ENCODE measurements at regions not wholly inside any gene's neighbourhood (a gene's known extent, or its start where the extent isn't known, plus 50 kb on each side); places are given as distances from the start of the nearest gene placed in this dataset.
"Not testable (repeated sequence)": the region's sequence is repeated elsewhere in the genome, so short reads cannot be mapped to it uniquely, and the experiment has no call there.

- not testable (repeated sequence) for DNase-seq (ENCODE audit: low spot score)
Measured at GRCh38 chrX:13186643-13187042, 133.2 kb downstream of the ATXN3L start.

DNA sequence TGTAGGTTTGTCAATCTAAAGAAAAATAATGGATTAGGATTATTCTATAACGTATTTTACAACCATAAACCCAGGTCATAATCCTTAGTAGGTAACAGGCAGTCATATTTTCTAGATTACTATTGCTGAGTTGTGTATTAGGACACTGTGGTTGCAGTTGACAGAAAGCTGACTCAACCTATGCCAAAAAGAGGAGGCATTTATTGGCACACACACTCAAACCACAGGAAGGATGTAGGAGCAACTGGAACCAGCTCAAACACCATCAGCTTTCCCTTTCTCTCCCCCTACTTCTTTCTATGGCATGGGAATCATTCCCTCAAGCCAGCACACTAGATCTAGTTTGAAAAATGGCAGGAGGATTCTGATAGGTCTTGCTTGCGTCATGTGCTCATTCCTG lies 136.4 kb upstream of the FAM9C start:
- DNase-seq (ENCODE audit: low spot score): no peak

DNA sequence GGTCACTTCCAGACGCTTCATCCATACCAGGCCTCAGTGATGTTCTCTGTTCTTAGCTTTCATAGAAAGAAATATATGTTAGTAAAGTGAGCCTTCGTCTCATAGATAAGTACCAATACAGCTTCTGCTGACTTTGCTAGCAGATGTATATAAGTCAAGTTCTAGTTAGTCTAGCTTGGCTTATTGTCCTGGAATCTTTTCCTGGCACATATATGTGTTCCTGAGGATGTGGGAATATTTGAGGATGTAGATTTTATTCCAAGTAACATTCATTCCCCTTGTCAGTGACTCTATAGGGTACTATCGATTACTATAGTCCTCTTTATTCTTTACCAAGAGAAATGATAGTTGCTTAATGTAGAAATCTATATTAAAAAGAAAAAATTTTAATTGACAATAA lies 135.2 kb upstream of the FAM9C start:
- no peak for DNase-seq (ENCODE audit: low spot score)

- no peak for DNase-seq (ENCODE audit: low spot score)
Measured at GRCh38 chrX:13179100-13179499, 134.7 kb upstream of the FAM9C start.

DNA sequence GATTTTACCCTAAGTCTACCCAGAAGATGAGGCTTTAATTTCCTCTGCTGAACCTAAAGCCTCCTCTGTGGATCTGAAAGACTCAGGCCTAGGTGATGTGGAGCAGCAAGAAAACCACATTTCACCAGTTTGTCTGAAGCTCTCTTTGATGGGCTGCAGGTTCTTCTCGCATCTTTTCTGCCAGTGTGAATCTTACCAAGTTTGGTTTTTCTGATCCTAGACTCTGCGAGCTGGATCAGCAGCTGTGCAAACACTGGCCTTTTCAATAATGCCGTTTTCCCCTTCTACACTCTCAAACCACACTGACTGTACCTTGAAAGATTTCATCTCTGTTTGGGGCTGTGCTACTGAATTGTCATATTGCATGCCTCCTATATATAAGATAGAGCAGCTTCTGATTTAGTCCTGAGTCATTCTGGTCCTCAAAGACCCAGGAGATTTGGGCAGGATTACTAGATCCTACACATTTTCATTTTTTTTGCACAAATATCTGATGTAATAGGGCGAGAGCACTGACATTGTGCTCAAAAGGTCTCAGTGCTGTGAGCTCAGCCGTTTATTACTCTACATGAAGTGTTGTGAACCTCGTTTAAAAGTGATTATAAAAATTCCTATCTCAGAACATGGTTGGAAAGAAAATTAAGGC lies 133.6 kb upstream of the FAM9C start:
- DNase-seq (ENCODE audit: low spot score): no peak

- DNase-seq (ENCODE audit: low spot score): no peak
Measured at GRCh38 chrX:13175056-13175455, 130.6 kb upstream of the FAM9C start.

- DNase-seq (ENCODE audit: low spot score): no peak
Measured at GRCh38 chrX:13170966-13171558, 126.6 kb upstream of the FAM9C start.

DNA sequence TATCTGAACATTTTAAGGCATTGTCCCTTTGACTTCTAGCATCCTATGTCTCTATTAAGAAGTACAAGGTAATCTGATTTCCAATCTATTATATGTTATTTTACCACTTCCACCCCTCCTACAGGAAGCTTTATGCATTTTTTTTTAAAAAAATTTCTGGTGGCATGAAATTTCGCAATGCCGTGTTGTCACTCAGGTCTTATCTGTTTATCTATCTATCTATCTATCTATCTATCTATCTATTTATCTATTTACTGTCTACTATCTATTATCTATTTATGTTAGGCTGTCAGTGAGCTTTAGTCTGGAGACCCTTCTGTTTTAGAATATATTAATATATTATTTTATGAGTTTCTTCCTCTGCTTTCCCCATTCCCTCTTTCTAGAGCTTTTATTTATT lies 125.3 kb upstream of the FAM9C start:
- no peak for DNase-seq (ENCODE audit: low spot score)

- no peak for DNase-seq (ENCODE audit: low spot score)
Measured at GRCh38 chrX:13168269-13168668, 123.8 kb upstream of the FAM9C start.

DNA sequence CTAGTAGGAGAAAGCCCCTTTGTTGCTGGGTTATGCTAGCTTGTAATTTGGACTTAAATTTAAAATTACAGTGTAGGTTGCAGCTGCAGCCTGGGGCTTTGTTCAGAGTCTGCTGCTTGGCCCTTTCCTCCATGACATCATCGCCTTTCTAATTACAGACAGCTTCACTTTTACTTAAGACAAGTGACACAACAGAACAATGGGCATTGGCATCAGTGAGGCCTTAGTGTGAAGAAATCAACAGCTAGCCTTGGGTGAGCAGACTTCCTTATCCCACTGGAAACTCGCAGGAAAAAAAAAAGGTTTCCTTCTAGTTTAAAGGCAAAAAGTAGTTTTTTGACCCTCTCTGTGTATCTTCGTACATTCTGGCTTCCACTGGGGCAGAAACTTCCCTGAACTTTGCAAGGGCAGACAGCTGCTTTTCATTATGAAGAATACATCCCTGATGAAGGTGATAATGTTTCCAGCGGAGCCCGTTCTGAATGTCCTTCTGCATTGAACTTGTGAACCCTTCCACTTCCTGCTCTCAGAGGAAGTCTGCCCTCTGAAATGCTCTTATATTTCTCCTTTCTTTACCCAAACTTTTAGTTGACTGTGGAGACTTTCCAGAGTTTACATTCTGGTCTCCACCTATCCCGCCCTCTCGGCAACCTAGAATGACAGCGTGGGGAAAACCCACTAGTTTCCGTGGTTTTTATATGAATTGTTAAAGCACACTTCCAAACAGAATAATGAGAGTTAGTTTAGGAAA lies 123.2 kb upstream of the FAM9C start:
- DNase-seq (ENCODE audit: low spot score): no peak

GRCh38 chrX:13165266-13166189 lies 121.1 kb upstream of the FAM9C start:
- DNase-seq (ENCODE audit: low spot score): no peak

- DNase-seq (ENCODE audit: low spot score): peak; percentile 11
Measured at GRCh38 chrX:13164611-13165010, 120.2 kb upstream of the FAM9C start.

GRCh38 chrX:13162772-13163410 lies 118.5 kb upstream of the FAM9C start:
- no peak for DNase-seq (ENCODE audit: low spot score)

DNA sequence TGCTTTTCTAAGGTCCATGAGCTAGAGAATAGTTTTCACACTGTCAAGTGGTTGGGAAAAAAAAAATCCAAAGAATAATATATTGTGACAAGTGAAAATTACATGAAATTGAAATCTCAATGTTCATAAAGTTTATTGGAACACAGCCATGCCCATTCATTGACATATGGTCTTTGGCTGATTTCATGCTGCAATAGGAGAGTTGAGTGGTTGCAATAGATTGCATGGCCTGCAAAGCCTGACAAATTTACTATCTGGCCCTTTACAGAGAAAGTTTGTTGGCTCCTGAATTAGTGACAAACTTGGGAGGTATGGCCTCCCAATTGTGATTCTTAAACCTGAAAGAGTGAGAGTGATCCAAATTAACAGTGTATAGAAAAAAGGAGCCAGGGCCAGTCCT lies 115.5 kb upstream of the FAM9C start:
- DNase-seq (ENCODE audit: low spot score): no peak

DNA sequence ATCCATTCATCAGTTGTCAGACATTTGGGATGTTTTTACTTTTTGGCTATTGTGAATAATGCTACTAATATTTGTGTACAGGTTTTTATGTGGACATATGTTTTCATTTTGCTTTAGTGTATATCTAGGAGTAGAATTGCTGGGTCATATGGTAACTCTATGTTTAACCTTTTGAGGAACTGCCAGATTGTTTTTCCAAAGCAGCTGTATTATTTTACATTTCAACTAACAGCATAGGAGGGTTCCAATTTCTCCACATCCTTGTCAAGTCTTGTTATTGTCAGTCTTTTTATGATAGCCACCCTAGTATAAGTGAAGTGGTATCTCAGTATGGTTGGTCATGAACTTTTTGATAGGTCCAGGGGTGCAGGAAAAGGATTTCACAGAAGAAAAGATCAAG lies 114.5 kb upstream of the FAM9C start:
- DNase-seq (ENCODE audit: low spot score): no peak

DNA sequence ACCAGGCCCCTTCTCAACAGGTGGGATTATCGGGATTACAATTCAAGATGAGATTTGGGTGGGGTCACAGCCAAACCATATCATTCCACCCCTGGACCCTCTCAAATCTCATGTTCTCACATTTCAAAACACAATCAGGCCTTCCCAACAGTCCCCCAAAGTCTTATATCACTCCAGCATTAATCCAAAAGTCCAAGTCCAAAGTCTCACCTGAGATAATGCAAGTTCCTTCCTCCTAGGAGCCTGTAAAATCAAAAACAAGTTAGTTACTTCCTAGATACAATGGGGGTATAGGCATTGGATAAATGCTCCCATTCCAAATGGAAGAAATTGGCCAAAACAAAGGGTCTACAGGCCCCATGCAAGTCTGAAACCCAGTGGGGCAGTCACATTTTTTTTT lies 111.1 kb upstream of the FAM9C start:
- DNase-seq (ENCODE audit: low spot score): not testable (repeated sequence)

DNA sequence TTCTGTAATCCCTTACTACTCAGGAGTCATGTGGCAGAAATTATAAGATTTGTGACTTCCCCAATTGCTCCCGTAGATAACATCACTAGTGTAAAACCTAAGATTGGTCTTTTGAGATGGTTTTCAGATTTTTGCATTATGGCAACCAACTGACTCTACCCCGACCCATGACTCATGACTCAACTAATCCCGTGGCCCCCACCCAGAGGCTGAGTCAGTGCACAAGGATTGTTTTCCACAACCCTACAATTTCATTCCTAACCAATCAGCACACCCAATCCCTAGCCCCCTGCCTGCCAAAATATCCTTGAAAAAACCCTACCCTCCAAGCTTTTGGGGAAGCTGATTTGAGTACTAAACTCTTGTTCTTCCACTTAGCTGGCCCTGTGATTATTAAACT lies 109.4 kb upstream of the FAM9C start:
- DNase-seq (ENCODE audit: low spot score): no peak

GRCh38 chrX:13152518-13153185 lies 108.2 kb upstream of the FAM9C start:
- DNase-seq (ENCODE audit: low spot score): no peak

DNA sequence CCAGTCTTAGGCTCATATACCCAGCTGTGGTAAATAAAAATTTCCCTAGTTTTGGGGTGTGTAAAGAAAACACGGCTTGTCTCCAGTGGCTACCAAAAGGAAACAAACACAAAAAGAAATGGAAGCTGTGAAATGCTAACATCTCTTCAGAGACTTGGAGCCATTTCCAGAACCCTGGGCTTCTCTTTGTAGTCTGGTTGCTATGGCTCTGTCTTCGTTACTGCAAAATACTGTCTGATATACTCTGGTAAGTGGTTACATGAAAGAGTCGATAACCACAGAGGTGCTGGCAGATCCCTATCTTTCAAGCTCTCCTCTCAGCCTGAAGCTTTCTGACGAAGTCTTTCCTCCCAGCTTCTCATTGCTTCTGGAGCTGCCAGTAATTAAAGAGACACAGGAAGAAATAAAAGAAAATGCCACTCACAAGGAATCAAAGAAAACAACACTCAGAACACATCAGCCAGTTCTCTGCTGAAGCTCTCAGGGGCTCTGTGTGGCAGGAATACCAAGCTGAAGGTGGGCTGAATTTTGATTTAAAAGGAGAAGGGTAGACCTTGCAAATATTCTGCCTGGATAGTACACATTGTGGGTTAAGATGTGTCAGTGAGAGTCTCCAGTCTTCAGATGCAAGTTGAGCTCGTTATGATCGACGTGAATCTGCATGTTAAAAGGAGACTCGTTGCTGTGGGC lies 107.6 kb upstream of the FAM9C start:
- DNase-seq (ENCODE audit: low spot score): no peak

DNA sequence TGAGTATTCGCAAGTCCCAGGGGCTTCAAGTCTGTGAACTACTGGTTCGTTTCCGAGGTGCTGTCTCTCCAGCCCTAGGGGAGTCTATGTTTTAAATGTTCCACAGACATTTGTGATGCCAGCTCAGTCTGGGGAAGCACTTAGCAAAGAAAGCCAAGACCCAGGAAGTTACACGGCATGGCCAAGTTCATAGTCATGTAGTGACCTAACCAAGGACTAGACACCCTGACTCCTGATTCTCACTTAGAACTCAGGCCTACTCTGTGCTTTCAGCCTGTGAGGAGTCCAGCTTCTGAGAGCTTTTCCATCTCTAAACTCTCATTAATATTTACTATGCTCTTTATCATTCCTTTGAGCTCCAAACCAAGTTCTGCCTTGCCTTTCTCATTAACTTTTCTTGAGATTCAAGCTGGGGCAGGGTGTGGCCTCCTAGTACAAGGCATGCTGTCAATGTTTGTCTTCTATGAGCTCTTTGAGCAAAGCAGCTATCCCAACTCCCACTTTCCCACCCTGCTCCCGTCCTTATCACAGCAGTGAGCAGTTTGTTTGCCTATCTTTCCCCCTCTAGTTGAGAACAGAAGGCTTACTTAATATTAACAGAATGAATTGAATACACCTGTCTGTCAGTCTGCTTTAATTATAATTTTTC lies 105.4 kb upstream of the FAM9C start:
- DNase-seq (ENCODE audit: low spot score): no peak

Data from iPS-NIHi11 (cell line).